Vagina (tissue), 2 donors: ENCODE measurements at regions not wholly inside any gene's neighbourhood (a gene's known extent, or its start where the extent isn't known, plus 50 kb on each side); places are given as distances from the start of the nearest gene placed in this dataset.
A peak's percentile ranks its signal among the peaks of the same experiment; 100 is the strongest.

Experiments
- DNase-seq, 2 donors: peaks; one replicate each; pipeline ENCODE4 v3.0.0-alpha.2; 2017; ENCODE audit errors: extremely low spot score in 2 of 2
- H3K27ac ChIP-seq: fragments of 200-600 bp; sonication (generic); one replicate; pipeline ENCODE4 v1.5.1; 2019
- H3K27me3 ChIP-seq: fragments of 200-600 bp; sonication (generic); one replicate; pipeline ENCODE4 v1.5.1; 2019
- H3K36me3 ChIP-seq, 2 donors: fragments of 200-600 bp; sonication (generic); one replicate each; pipeline ENCODE4 v1.5.1; 2017 to 2019
- H3K4me1 ChIP-seq: fragments of 200-600 bp; sonication (generic); one replicate; pipeline ENCODE4 v1.5.1; 2019
- H3K4me3 ChIP-seq, 2 donors: fragments of 200-600 bp; sonication (generic); 1 replicate in 1 of 2; 2 replicates in 1 of 2; pipeline ENCODE4 v1.5.1; 2016 to 2019
- H3K9me3 ChIP-seq: fragments of 200-600 bp; sonication (generic); one replicate; pipeline ENCODE4 v1.5.1; 2019
- CTCF ChIP-seq, 3 experiments: fragments of 450-650 bp in 2 of 3; fragments of 200-600 bp in 1 of 3; sonication (generic) in 1 of 3; IDR thresholded peaks; one replicate each; pipeline ENCODE4 v1.5.1; 2017 to 2019; ENCODE audit warnings: antibody characterized with exemption in 3 of 3, mild to moderate bottlenecking in 2 of 3, moderate library complexity in 2 of 3
- POLR2A ChIP-seq, 2 donors: fragments of 450-650 bp; IDR thresholded peaks; one replicate each; pipeline ENCODE4 v1.6.1; 2017; ENCODE audit warnings: antibody characterized with exemption in 2 of 2, mild to moderate bottlenecking in 2 of 2, moderate library complexity in 2 of 2
- POLR2AphosphoS5 ChIP-seq, 2 donors: sonication (generic); formaldehyde crosslinking; IDR thresholded peaks; one replicate each; pipeline ENCODE4 v1.9.0; 2017; ENCODE audit warnings: antibody characterized with exemption in 2 of 2, mild to moderate bottlenecking in 2 of 2, low read depth in 1 of 2; ENCODE audit not compliant: insufficient read depth in 1 of 2
- intact Hi-C: fragments of 100-400 bp; cut with DNase I; formaldehyde crosslinking; loops from one replicate; pipeline ENCODE4 v1.15.1; 2023

GRCh38 chr11:130650456-130651030 is 202.1 kb downstream of the ADAMTS15 start:
- Histone ChIP-seq H3K36me3 (no peaks in the 10 kb centered on the region), H3K27me3 (no peaks in the 10 kb centered on the region), H3K4me1 (peaks cover 37% of the 10 kb centered on the region), H3K4me3 (no peak overlapping the region), H3K27ac (peak overlapping the region; percentile 68), H3K9me3 (no peaks in the 10 kb centered on the region)
- TF ChIP-seq POLR2AphosphoS5 (IDR thresholded peaks at IDR 0.05; ENCODE audit: insufficient read depth in 1 of 2, low read depth in 1 of 2) (no peak), CTCF (IDR thresholded peaks at IDR 0.05) (no peak), POLR2A (IDR thresholded peaks at IDR 0.05) (no peak)
- DNase-seq = peak; percentile 52 to 84
- intact Hi-C loops = no loop called here

GRCh38 chr11:130651066-130651855 is 202.8 kb downstream of the ADAMTS15 start:
- H3K4me3 ChIP-seq = no peak overlapping the region
- peak in 1 of 2 donors; percentile 65 for DNase-seq
- no peak overlapping the region for H3K27ac ChIP-seq
- peaks cover 37% of the 10 kb centered on the region for H3K4me1 ChIP-seq
- no peaks in the 10 kb centered on the region for H3K9me3 ChIP-seq
- intact Hi-C loops = no loop called here
- H3K27me3 ChIP-seq = no peaks in the 10 kb centered on the region
- H3K36me3 ChIP-seq = no peaks in the 10 kb centered on the region
- no peak for TF ChIP-seq POLR2A (IDR thresholded peaks at IDR 0.05)
- TF ChIP-seq CTCF (IDR thresholded peaks at IDR 0.05) = no peak
- no peak for TF ChIP-seq POLR2AphosphoS5 (IDR thresholded peaks at IDR 0.05; ENCODE audit: insufficient read depth in 1 of 2, low read depth in 1 of 2)

GRCh38 chr11:130652671-130653335 is 204.4 kb downstream of the ADAMTS15 start:
- Histone ChIP-seq H3K4me1 (peaks cover 35% of the 10 kb centered on the region), H3K9me3 (no peaks in the 10 kb centered on the region), H3K27me3 (no peaks in the 10 kb centered on the region), H3K36me3 (no peaks in the 10 kb centered on the region), H3K27ac (peak overlapping the region; percentile 40), H3K4me3 (no peak overlapping the region)
- intact Hi-C loops = no loop called here
- peak in 1 of 2 donors; percentile 89 for DNase-seq
- no peak for TF ChIP-seq CTCF (IDR thresholded peaks at IDR 0.05)
- no peak for TF ChIP-seq POLR2A (IDR thresholded peaks at IDR 0.05)
- TF ChIP-seq POLR2AphosphoS5 (IDR thresholded peaks at IDR 0.05; ENCODE audit: insufficient read depth in 1 of 2, low read depth in 1 of 2) = peak in 1 of 2 donors; percentile 69

GRCh38 chr11:130653838-130654636 is 205.6 kb downstream of the ADAMTS15 start:
- peaks cover 26% of the 10 kb centered on the region for H3K4me1 ChIP-seq
- TF ChIP-seq CTCF (IDR thresholded peaks at IDR 0.05) = no peak
- no peak for TF ChIP-seq POLR2AphosphoS5 (IDR thresholded peaks at IDR 0.05; ENCODE audit: insufficient read depth in 1 of 2, low read depth in 1 of 2)
- intact Hi-C loops = no loop called here

More at GRCh38 chr11:130653838-130654636, 205.6 kb downstream of the ADAMTS15 start:
- peak in 1 of 2 donors; percentile 86 for DNase-seq
- Histone ChIP-seq H3K4me3 (no peak overlapping the region), H3K36me3 (no peaks in the 10 kb centered on the region), H3K27ac (peak overlapping the region; percentile 40), H3K27me3 (no peaks in the 10 kb centered on the region), H3K9me3 (no peaks in the 10 kb centered on the region)
